OCI-LY1 (cell line): ENCODE measurements at regions not wholly inside any gene's neighbourhood (a gene's known extent, or its start where the extent isn't known, plus 50 kb on each side); places are given as distances from the start of the nearest gene placed in this dataset.

Experiments used
- H2AFZ ChIP-seq: fragments of 200-600 bp; sonication (generic), shearing (Covaris generic); 2 replicates; pipeline ENCODE4 v1.6.0; 2014; ENCODE audit warnings: antibody characterized with exemption, mild to moderate bottlenecking, low read length
- H3F3A ChIP-seq: fragments of 200-600 bp; sonication (generic), shearing (Covaris generic); 2 replicates; pipeline ENCODE4 v1.6.0; 2014; ENCODE audit warnings: mild to moderate bottlenecking, antibody characterized with exemption, low read length, moderate library complexity; ENCODE audit not compliant: insufficient read depth
- H3K27ac ChIP-seq: fragments of 200-600 bp; sonication (generic); 2 replicates; pipeline ENCODE4 v1.5.1; 2014; ENCODE audit warnings: low read length, mixed run types, mild to moderate bottlenecking, low read depth; ENCODE audit not compliant: poor library complexity, severe bottlenecking
- H3K27me3 ChIP-seq: fragments of 200-600 bp; sonication (generic); 2 replicates; pipeline ENCODE4 v1.6.0; 2014; ENCODE audit warnings: antibody characterized with exemption, mild to moderate bottlenecking, low read length, moderate library complexity; ENCODE audit not compliant: insufficient read depth
- H3K36me3 ChIP-seq: fragments of 200-600 bp; sonication (generic); 2 replicates; pipeline ENCODE4 v1.6.1; 2014; ENCODE audit warnings: mild to moderate bottlenecking, antibody characterized with exemption, low read length, moderate library complexity, mixed read lengths; ENCODE audit not compliant: insufficient read depth
- H3K4me1 ChIP-seq: fragments of 200-600 bp; sonication (generic); 2 replicates; pipeline ENCODE4 v1.5.1; 2014; ENCODE audit warnings: mild to moderate bottlenecking, low read length, moderate library complexity; ENCODE audit not compliant: insufficient read depth, severe bottlenecking
- H3K4me2 ChIP-seq: fragments of 200-600 bp; sonication (generic), shearing (Covaris generic); 2 replicates; pipeline ENCODE4 v1.6.1; 2014; ENCODE audit warnings: low read length
- H3K4me3 ChIP-seq: fragments of 200-600 bp; sonication (generic); 2 replicates; pipeline ENCODE4 v1.5.1; 2014; ENCODE audit warnings: low read length, low read depth, mild to moderate bottlenecking, mixed read lengths; ENCODE audit not compliant: poor library complexity, severe bottlenecking
- H3K79me2 ChIP-seq: fragments of 200-600 bp; shearing (Covaris generic); 2 replicates; pipeline ENCODE4 v1.6.1; 2016; ENCODE audit warnings: mixed run types, low read length, mixed read lengths; ENCODE audit not compliant: insufficient read depth
- H3K9ac ChIP-seq: fragments of 200-600 bp; sonication (generic), shearing (Covaris generic); 2 replicates; pipeline ENCODE4 v1.6.1; 2014; ENCODE audit warnings: mild to moderate bottlenecking, low read length, mixed read lengths
- H3K9me2 ChIP-seq: fragments of 200-600 bp; sonication (generic), shearing (Covaris generic); 2 replicates; pipeline ENCODE4 v1.6.1; 2014; ENCODE audit warnings: low read depth, mild to moderate bottlenecking, low read length, mixed read lengths
- H3K9me3 ChIP-seq: fragments of 200-600 bp; shearing (Covaris generic); 2 replicates; pipeline ENCODE4 v1.6.1; 2014; ENCODE audit warnings: low read length, mixed read lengths
- H4K20me1 ChIP-seq: fragments of 200-600 bp; sonication (generic), shearing (Covaris generic); 2 replicates; pipeline ENCODE4 v1.6.0; 2016; ENCODE audit warnings: mild to moderate bottlenecking, low read length; ENCODE audit not compliant: insufficient read depth
- EZH2 ChIP-seq: fragments of 200-600 bp; sonication (generic), shearing (Covaris generic); IDR thresholded peaks from 2 replicates; pipeline ENCODE4 v1.8.0; 2017; ENCODE audit warnings: borderline replicate concordance, mixed run types, mild to moderate bottlenecking, antibody characterized with exemption, low read length, moderate library complexity, mixed read lengths
- TF ChIP-seq, protein P1 (sequence below): fragments of 200-600 bp; sonication (generic), shearing (Covaris generic); IDR thresholded peaks from 2 replicates; pipeline ENCODE4 v1.5.1; 2017; ENCODE audit warnings: mild to moderate bottlenecking, antibody characterized with exemption, low read length, moderate library complexity, mixed read lengths

DNA sequence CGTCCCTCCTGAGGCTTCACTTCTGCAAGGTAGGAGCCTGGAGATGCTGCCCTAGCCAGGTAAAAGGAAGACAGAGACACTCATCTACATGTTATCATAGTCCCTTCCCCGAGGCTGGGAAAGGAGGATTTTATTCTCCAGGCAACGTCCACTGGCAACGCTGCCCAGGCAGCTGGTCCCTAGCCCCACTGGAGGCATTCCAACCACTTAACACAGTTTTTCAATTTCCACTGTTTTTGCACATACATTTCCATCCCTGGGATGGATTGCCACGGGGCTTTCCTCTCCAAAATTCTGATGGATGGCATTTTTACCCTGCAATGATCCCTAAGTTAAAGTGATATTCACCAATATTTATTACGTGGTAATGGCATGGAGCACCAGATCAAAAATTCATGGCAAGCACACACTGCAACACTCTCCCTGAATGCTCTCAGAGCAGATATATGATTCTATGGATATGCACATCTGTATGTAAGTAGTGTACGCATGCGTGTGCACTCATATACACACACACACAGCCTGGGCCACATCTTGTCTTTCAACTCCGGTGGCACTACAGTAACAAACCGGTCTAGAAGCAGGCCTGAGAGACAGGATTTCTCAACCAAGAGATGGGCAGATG, 322.3 kb upstream of the TSHZ3 start:
- Histone ChIP-seq H3K4me1 (no peaks in the 10 kb centered on the region), H3K9me3 (no peaks in the 10 kb centered on the region), H3K27ac (no peak overlapping the region), H3F3A (no peaks in the 10 kb centered on the region), H3K27me3 (no peaks in the 10 kb centered on the region), H3K4me3 (no peak overlapping the region), H3K4me2 (no peak overlapping the region), H3K9ac (no peak overlapping the region), H2AFZ (no peak overlapping the region), H3K79me2 (no peaks in the 10 kb centered on the region), H3K9me2 (no peaks in the 10 kb centered on the region), H4K20me1 (no peaks in the 10 kb centered on the region), H3K36me3 (no peaks in the 10 kb centered on the region)
- TF ChIP-seq EZH2, result no peak
- TF ChIP-seq, protein P1, sequence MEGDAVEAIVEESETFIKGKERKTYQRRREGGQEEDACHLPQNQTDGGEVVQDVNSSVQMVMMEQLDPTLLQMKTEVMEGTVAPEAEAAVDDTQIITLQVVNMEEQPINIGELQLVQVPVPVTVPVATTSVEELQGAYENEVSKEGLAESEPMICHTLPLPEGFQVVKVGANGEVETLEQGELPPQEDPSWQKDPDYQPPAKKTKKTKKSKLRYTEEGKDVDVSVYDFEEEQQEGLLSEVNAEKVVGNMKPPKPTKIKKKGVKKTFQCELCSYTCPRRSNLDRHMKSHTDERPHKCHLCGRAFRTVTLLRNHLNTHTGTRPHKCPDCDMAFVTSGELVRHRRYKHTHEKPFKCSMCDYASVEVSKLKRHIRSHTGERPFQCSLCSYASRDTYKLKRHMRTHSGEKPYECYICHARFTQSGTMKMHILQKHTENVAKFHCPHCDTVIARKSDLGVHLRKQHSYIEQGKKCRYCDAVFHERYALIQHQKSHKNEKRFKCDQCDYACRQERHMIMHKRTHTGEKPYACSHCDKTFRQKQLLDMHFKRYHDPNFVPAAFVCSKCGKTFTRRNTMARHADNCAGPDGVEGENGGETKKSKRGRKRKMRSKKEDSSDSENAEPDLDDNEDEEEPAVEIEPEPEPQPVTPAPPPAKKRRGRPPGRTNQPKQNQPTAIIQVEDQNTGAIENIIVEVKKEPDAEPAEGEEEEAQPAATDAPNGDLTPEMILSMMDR, result no peak

DNA sequence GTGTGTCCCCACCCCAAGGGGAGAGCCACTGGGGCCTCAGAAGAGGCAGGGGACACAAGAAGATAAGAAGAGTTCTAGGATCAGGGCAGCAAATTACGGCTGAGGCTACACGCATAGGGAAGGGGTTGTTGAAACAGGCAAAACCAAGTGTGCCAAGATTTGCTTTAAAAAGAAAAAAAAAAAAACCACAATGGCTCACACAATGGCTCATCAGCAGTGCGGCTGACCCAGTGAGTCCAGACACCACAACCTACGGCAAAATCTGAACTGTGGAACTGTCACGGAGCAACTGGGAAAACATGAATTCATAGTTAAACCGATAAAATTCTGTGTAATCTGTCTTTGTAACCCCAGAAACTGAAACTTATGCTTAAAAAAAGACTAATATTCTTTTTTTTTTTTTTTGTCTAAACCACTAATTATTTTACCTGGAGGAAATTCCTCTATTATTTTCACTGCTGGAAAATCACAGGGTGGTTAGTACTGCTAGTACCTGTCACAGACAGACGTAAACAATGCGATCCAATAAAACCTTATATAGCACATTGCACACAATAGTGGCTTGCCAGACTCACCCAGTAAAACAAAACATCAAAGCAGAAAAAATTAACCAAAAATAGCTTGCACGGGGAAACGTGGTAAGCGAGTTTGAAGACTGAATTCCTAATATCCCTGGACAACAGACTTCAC, 325.4 kb upstream of the TSHZ3 start:
- Histone ChIP-seq H4K20me1 (no peaks in the 10 kb centered on the region), H3K36me3 (no peaks in the 10 kb centered on the region), H3K4me3 (no peak overlapping the region), H3K79me2 (no peaks in the 10 kb centered on the region), H3K9me3 (no peaks in the 10 kb centered on the region), H3K4me1 (no peaks in the 10 kb centered on the region), H3K27me3 (no peaks in the 10 kb centered on the region), H3K9ac (no peak overlapping the region), H2AFZ (no peak overlapping the region), H3K4me2 (no peak overlapping the region), H3K27ac (no peak overlapping the region), H3F3A (no peaks in the 10 kb centered on the region), H3K9me2 (no peaks in the 10 kb centered on the region)
- TF ChIP-seq, protein P1, result no peak
- no peak for TF ChIP-seq EZH2

DNA sequence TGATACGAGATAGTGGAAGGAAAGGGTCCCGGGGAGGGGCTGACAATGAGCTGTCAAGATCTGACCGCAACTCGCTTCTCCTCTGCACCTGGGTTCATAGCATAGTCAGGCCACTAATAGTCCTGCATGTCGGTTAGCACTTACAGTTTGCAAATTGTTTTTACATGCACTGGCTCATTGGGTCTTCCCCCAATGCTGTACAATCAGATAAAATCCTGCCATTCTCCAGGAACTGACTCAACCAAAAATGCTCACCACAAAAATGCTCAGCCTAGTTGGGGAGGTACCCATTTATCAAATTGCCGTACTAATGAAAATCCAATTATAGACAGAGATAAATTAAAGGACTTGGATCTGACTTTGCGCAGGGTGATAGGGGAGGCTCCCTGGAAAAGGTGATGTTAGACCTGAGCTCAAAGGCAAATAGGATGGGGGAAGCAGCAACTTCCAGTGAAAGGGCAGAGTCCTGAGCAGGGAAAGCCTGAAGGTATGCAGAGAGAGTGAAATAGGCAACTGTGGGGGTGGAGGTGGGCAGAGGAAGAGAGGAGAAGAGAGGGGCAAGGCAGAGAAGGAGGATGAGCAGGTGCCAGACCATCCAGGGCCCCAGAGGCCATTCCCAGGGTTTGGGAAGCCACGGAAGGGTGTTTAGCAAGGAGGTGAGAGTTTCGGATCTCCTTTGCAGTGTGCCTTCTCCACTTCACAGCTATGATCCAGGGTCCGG, 326.1 kb upstream of the TSHZ3 start:
- TF ChIP-seq, protein P1, result no peak
- TF ChIP-seq EZH2, result no peak
- Histone ChIP-seq H3K27me3 (no peaks in the 10 kb centered on the region), H3K27ac (no peak overlapping the region), H3K79me2 (no peaks in the 10 kb centered on the region), H3K4me2 (no peak overlapping the region), H3K9me3 (no peaks in the 10 kb centered on the region), H3K4me3 (no peak overlapping the region), H4K20me1 (no peaks in the 10 kb centered on the region), H3K9ac (no peak overlapping the region), H3K4me1 (no peaks in the 10 kb centered on the region), H3F3A (no peaks in the 10 kb centered on the region), H2AFZ (no peak overlapping the region), H3K9me2 (no peaks in the 10 kb centered on the region), H3K36me3 (no peaks in the 10 kb centered on the region)
